GM10266 (cell line): ENCODE measurements at regions not wholly inside any gene's neighbourhood (a gene's known extent, or its start where the extent isn't known, plus 50 kb on each side); places are given as distances from the start of the nearest gene placed in this dataset.

Source experiments
- DNase-seq: peaks from one replicate; pipeline ENCODE4 v3.0.0; 2012; ENCODE audit errors: extremely low spot score
- TF ChIP-seq, protein P1 (sequence below): IDR thresholded peaks from 2 replicates; pipeline ENCODE4 v1.5.1; 2012; ENCODE audit warnings: mild to moderate bottlenecking, low read depth; ENCODE audit not compliant: control insufficient read depth, insufficient read depth; ENCODE audit errors: missing control alignments

DNA sequence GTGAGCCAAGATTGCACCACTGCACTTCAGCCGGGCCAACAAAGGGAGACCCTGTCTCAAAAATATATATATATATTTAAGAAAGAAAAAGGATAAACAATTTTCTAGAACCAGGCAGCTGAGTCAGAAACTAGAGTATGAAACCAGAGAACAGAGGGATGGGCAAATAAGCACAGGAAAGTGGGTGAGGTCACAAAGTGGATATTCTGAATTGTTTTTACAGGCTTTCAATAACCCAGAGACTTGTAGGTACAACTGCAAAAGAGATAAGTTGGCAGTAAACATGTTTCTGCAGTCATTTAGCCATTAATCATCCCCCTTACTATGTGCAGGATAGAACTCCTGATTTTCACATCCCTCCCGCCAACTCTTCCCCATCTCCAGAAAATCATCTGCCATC lies 94.2 kb downstream of the BTG1 start:
- TF ChIP-seq, protein P1, sequence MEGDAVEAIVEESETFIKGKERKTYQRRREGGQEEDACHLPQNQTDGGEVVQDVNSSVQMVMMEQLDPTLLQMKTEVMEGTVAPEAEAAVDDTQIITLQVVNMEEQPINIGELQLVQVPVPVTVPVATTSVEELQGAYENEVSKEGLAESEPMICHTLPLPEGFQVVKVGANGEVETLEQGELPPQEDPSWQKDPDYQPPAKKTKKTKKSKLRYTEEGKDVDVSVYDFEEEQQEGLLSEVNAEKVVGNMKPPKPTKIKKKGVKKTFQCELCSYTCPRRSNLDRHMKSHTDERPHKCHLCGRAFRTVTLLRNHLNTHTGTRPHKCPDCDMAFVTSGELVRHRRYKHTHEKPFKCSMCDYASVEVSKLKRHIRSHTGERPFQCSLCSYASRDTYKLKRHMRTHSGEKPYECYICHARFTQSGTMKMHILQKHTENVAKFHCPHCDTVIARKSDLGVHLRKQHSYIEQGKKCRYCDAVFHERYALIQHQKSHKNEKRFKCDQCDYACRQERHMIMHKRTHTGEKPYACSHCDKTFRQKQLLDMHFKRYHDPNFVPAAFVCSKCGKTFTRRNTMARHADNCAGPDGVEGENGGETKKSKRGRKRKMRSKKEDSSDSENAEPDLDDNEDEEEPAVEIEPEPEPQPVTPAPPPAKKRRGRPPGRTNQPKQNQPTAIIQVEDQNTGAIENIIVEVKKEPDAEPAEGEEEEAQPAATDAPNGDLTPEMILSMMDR = no peak
- no peak for DNase-seq

DNA sequence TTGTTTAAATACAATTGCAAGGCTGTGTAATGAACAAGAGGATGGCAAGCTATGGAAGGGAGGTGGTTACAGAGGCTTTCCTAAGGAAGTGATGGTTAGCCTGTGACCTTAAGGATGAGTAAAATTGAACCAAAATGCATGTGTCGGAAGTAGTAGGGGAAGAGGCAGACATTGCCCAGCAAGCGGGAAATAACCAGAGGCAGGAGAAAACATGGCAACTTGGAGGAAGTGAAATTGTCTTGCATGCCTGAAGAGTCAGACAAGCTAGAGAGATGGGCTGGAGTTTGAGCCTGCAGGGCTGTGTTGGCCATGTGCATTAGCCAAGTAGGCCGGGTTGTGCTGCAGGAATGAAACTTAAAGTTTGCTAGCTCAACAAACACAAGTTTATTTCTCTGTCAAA lies 96.2 kb downstream of the BTG1 start:
- TF ChIP-seq, protein P1 = no peak
- peak; percentile 18 for DNase-seq

DNA sequence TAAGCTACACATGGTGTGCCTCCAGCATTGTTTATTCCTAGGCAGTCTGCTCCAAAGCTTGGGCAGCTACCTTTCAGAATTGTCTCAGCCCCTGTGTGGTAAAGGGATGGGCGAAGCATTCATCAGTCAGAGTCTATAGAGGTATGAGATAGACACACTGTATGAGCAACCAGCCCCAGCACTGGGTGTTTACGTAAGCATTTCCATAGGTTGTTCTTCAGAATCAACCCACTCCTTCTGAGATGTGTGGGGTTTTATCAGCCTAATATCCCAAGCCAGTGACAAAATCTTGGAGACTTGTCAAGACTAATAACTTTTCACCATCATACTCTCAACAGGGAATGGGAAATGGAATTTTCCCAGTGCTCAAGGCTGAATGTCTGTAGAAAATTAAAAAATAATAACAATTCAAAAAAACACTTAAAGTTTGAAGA lies 98.2 kb downstream of the BTG1 start:
- TF ChIP-seq, protein P1 = no peak
- no peak for DNase-seq

DNA sequence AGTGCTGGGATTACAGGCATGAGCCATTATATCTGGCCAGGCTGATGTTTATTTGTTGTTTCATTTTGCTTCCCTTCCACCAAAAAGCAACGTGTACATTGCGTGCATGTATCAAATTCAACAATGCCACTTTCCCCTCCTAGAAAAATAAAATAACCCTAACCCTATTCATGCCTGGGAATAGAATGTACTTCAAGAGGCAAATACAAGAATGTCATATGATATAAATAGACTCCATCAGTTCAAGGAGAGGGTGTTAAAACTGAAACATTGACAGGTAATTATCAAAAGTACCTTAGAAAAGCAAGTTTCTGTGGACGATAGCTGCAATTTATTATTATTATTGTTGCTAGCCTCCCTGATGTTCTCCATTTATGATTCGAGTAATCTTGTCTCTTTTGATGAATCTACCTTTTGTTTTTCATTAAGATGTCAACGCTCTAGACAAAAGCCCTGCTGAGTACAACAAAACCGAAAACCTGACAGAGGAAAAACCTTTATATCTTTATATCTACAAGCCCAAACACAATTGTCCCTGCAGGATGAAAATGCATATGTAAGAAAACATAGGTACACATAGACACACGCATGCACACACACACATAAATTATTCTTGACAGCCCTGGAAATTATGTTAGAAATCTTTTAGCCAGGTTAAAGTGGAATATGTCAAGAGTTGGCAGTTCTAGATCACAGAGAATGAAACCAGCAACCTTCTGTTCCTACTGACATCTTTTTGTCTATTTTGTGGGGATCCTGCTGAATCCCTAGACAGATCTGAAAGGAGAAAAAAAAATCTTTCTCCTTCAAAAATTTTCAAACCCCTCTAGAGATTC lies 98.9 kb downstream of the BTG1 start:
- TF ChIP-seq, protein P1 = no peak
- no peak for DNase-seq

DNA sequence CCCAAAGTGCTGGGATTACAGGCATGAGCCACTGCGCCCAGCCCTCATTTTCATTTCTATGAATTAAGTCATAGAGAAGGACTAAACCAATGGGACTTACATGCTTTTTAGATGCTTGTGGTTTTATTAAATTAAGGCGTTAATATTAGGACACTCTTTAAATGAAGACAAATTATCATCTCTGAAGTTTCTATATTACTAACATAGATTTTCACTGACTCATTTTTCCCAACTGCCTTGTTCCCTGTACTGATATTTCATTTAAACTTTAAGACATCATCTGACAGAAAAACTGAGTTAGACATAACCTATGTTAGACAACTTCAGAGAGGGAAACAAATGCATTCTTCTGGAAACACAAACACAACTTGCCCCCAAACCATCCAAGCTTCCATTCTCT lies 99.8 kb downstream of the BTG1 start:
- TF ChIP-seq, protein P1 = no peak
- no peak for DNase-seq

DNA sequence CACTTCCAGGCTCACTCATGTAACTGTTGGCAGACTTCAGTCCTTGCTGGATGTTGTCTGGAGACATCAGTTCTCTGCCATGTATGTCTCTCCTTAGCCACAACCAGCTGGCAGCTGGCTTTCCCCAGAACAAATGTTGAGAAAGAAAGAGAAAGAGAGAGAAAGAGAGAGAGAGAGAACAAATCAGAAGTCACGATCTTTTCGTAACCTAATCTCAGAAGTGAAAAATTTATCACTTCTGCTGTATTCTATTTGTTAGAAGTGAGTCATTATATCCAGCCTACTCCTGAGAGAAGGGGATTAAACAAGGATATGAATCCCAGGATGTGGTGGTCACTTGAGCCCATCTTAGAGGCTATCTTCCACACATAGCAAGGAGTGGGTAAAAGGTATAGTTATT lies 101.2 kb downstream of the BTG1 start:
- no peak for DNase-seq
- TF ChIP-seq, protein P1 = no peak

DNA sequence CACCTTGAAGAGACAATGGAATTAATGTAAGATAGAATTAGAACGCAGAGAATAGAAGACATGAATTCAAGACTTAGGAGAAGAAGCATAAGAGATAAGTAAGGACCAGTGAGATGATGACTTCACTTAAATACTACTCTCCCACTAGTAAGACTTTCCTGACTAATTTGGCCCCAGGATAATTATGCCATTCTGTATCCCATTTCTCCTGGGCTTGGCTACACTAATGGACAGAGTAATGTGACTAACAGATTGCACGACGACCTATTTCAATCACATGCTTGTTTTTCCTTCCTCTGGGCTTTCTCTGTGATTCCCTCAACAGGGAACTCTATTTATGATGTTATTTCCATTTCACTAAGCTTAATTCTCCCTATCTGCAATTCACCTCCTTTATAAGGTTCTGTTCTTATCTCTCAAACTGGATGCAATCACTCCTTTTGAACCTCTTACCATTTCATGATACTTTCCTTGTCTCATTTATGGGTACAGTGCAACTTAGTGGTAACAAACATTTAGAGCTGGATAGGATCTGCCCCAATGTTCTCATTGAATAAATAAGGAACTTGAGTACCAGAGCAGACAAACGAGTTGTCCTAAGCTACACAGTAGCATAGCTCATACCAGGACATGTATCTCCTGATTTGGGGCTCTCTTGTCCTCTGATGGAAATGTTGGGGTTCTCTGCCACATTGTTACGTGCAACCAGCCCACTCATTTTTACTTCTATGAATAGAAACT lies 102.7 kb downstream of the BTG1 start:
- DNase-seq = no peak
- TF ChIP-seq, protein P1 = no peak
